ENCODE measurements at regions not wholly inside any gene's neighbourhood (a gene's known extent, or its start where the extent isn't known, plus 50 kb on each side); places are given as distances from the start of the nearest gene placed in this dataset.
A peak's percentile ranks its signal among the peaks of the same experiment; 100 is the strongest.
"Not testable (repeated sequence)": the region's sequence is repeated elsewhere in the genome, so short reads cannot be mapped to it uniquely, and the experiment has no call there.

DNA sequence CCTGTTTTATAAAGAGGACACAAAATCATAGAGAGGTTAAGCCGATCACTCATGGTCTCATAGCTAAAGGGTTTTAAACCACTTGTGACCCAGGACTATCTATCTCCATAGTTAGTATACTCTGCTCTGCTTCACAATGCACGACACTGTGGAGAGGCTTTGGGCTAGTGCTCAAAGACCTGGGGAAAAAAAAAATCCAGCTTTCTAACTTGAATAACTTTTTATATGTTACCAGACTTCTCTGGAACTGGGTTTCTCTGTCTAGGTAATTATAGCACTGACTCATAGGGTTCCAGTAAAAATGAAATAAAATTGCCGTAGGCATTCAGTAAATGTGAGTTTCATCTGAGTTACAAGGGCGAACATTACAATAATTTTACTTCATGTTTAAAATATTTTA is 273.7 kb upstream of the TECRL start:
- Histone ChIP-seq H3K4me1 (ENCODE audit: control insufficient read depth, insufficient read depth, low read length) (no peaks in the 10 kb centered on the region), H3K9me3 (ENCODE audit: control insufficient read depth, insufficient read depth, low read length) (no peaks in the 10 kb centered on the region), H3K27ac (ENCODE audit: low read depth, low read length) (no peak overlapping the region), H3K36me3 (ENCODE audit: control insufficient read depth, insufficient read depth, low read length) (no peaks in the 10 kb centered on the region), H3K27me3 (ENCODE audit: control insufficient read depth, insufficient read depth, low read length) (no peaks in the 10 kb centered on the region), H3K4me3 (ENCODE audit: low read depth, low read length) (no peak overlapping the region)
- WGBS (ENCODE audit: insufficient coverage): no CpG with 5 or more reads among the region's 4 CpGs
- no peak for DNase-seq (ENCODE audit: low read depth in 4 of 6, low spot score in 6 of 6)

DNA sequence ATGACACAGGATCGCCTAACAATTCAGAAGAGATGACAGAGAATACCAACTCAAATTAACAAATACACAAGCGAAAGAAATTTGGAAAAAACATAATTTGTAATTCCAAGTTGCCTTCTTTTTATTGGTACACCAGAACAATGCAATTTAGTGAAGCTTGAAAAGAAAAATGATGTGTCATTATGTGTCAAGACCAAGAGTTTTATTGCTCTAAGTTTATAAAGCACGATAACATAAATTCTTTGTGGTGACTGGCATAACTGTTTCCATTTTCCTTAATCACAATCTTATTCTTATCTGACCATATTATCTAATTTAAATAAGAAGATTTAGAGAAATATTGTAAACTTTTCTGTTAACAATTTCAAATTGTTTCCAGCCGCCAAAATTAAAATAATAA is 273.2 kb upstream of the TECRL start:
- Histone ChIP-seq H3K4me3 (ENCODE audit: low read depth, low read length) (no peak overlapping the region), H3K9me3 (ENCODE audit: control insufficient read depth, insufficient read depth, low read length) (no peaks in the 10 kb centered on the region), H3K27me3 (ENCODE audit: control insufficient read depth, insufficient read depth, low read length) (no peaks in the 10 kb centered on the region), H3K27ac (ENCODE audit: low read depth, low read length) (no peak overlapping the region), H3K36me3 (ENCODE audit: control insufficient read depth, insufficient read depth, low read length) (no peaks in the 10 kb centered on the region), H3K4me1 (ENCODE audit: control insufficient read depth, insufficient read depth, low read length) (no peaks in the 10 kb centered on the region)
- DNase-seq (ENCODE audit: low read depth in 4 of 6, low spot score in 6 of 6): no peak
- WGBS (ENCODE audit: insufficient coverage): no CpG with 5 or more reads among the region's 4 CpGs

- H3K27ac ChIP-seq (ENCODE audit: low read depth, low read length); H3K9me3 ChIP-seq (ENCODE audit: control insufficient read depth, insufficient read depth, low read length); H3K36me3 ChIP-seq (ENCODE audit: control insufficient read depth, insufficient read depth, low read length); DNase-seq (ENCODE audit: low read depth in 4 of 6, low spot score in 6 of 6); H3K27me3 ChIP-seq (ENCODE audit: control insufficient read depth, insufficient read depth, low read length); H3K4me1 ChIP-seq (ENCODE audit: control insufficient read depth, insufficient read depth, low read length); H3K4me3 ChIP-seq (ENCODE audit: low read depth, low read length): not testable (repeated sequence)
- no CpG with 5 or more reads among the region's 2 CpGs for WGBS (ENCODE audit: insufficient coverage)
These were observed 263.9 kb upstream of the TECRL start for GRCh38 chr4:64673121-64673520.

DNA sequence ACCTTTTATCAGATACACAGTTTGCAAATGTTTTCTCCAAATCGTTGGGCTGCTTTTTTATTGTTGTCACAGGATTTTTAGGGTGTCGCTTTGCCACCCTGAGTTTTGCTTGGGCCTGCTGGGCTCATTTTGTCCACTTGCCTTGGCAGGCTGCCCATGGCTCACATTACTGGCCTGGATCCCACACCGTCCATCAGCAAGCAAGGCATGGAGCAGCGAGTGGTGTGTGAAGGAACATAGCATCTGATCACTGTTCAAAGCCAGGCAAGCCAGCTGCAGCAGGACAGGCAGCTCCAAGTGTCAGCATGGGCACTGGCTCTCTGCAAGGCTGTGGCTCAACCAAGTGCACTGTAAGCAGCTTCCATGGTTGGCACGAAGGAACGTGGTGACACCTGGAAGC is 261.4 kb upstream of the TECRL start:
- Histone ChIP-seq H3K4me1 (ENCODE audit: control insufficient read depth, insufficient read depth, low read length) (no peaks in the 10 kb centered on the region), H3K36me3 (ENCODE audit: control insufficient read depth, insufficient read depth, low read length) (no peaks in the 10 kb centered on the region), H3K4me3 (ENCODE audit: low read depth, low read length) (no peak overlapping the region), H3K27ac (ENCODE audit: low read depth, low read length) (no peak overlapping the region), H3K9me3 (ENCODE audit: control insufficient read depth, insufficient read depth, low read length) (peaks cover 4% of the 10 kb centered on the region), H3K27me3 (ENCODE audit: control insufficient read depth, insufficient read depth, low read length) (no peaks in the 10 kb centered on the region)
- 67% methylated on average over 6 of the region's 6 CpGs for WGBS (ENCODE audit: insufficient coverage)
- DNase-seq (ENCODE audit: low read depth in 4 of 6, low spot score in 6 of 6): peak in 1 of 6 donors; percentile 12

- H3K27me3 ChIP-seq (ENCODE audit: control insufficient read depth, insufficient read depth, low read length): no peaks in the 10 kb centered on the region
- H3K4me3 ChIP-seq (ENCODE audit: low read depth, low read length): no peak overlapping the region
- no CpG with 5 or more reads among the region's 3 CpGs for WGBS (ENCODE audit: insufficient coverage)
- H3K36me3 ChIP-seq (ENCODE audit: control insufficient read depth, insufficient read depth, low read length): no peaks in the 10 kb centered on the region
- DNase-seq (ENCODE audit: low read depth in 4 of 6, low spot score in 6 of 6): no peak
- H3K9me3 ChIP-seq (ENCODE audit: control insufficient read depth, insufficient read depth, low read length): no peaks in the 10 kb centered on the region
- no peaks in the 10 kb centered on the region for H3K4me1 ChIP-seq (ENCODE audit: control insufficient read depth, insufficient read depth, low read length)
- no peak overlapping the region for H3K27ac ChIP-seq (ENCODE audit: low read depth, low read length)
These were observed 234.6 kb upstream of the TECRL start for GRCh38 chr4:64643841-64644240.

GRCh38 chr4:64642936-64643335 is 233.7 kb upstream of the TECRL start:
- H3K4me1 ChIP-seq (ENCODE audit: control insufficient read depth, insufficient read depth, low read length): no peaks in the 10 kb centered on the region
- H3K4me3 ChIP-seq (ENCODE audit: low read depth, low read length): no peak overlapping the region
- WGBS (ENCODE audit: insufficient coverage): no CpG with 5 or more reads among the region's 1 CpG
- no peaks in the 10 kb centered on the region for H3K9me3 ChIP-seq (ENCODE audit: control insufficient read depth, insufficient read depth, low read length)
- no peaks in the 10 kb centered on the region for H3K36me3 ChIP-seq (ENCODE audit: control insufficient read depth, insufficient read depth, low read length)
- no peak overlapping the region for H3K27ac ChIP-seq (ENCODE audit: low read depth, low read length)
- no peaks in the 10 kb centered on the region for H3K27me3 ChIP-seq (ENCODE audit: control insufficient read depth, insufficient read depth, low read length)
- DNase-seq (ENCODE audit: low read depth in 4 of 6, low spot score in 6 of 6): peak in 3 of 6 donors; percentile 1 to 67 (median 9)

DNA sequence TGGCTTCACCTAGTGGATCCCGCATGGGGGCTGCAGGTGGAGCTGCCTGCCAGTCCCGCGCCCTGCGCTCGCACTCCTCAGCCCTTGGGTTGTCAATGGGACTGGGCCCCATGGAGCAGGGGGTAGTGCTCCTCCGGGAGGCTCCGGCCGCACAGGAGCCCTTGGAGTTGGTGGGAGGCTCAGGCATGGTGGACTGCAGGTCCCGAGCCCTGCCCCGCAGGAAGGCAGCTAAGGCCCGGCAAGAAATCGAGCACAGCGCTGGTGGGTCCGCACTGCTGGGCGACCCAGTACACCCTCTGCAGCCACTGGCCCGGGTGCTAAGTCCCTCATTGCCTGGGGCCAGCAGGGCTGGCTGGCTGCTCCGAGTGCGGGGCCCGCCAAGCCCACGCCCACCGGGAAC is 231.2 kb upstream of the TECRL start:
- not testable (repeated sequence) for DNase-seq (ENCODE audit: low read depth in 4 of 6, low spot score in 6 of 6); H3K36me3 ChIP-seq (ENCODE audit: control insufficient read depth, insufficient read depth, low read length); H3K27ac ChIP-seq (ENCODE audit: low read depth, low read length); H3K4me3 ChIP-seq (ENCODE audit: low read depth, low read length); H3K4me1 ChIP-seq (ENCODE audit: control insufficient read depth, insufficient read depth, low read length); H3K27me3 ChIP-seq (ENCODE audit: control insufficient read depth, insufficient read depth, low read length); H3K9me3 ChIP-seq (ENCODE audit: control insufficient read depth, insufficient read depth, low read length)
- WGBS (ENCODE audit: insufficient coverage): 94% methylated on average over 19 of the region's 21 CpGs

DNA sequence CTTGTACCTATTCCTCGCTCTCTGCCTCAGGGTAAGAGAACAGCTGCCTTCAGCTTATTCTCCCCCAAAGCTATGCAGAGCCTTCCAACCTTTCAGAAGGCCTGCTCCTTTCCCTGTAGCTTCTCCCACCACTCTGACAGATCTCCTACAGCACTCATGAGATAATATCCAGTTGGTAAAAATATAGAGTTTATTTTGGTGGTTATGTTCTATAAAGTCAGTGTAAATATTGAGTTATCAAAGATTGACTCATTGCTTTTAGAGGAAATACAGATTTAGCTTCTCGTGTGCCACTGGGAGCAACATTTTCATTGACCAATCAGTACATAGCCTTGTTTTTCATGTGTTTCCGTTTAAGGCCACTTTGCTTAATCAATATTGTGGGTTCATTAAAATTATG is 216.2 kb upstream of the TECRL start:
- Histone ChIP-seq H3K4me3 (ENCODE audit: low read depth, low read length) (no peak overlapping the region), H3K9me3 (ENCODE audit: control insufficient read depth, insufficient read depth, low read length) (no peaks in the 10 kb centered on the region), H3K4me1 (ENCODE audit: control insufficient read depth, insufficient read depth, low read length) (no peaks in the 10 kb centered on the region), H3K36me3 (ENCODE audit: control insufficient read depth, insufficient read depth, low read length) (no peaks in the 10 kb centered on the region), H3K27me3 (ENCODE audit: control insufficient read depth, insufficient read depth, low read length) (no peaks in the 10 kb centered on the region), H3K27ac (ENCODE audit: low read depth, low read length) (no peak overlapping the region)
- no peak for DNase-seq (ENCODE audit: low read depth in 4 of 6, low spot score in 6 of 6)
- 83% methylated on average over 1 of the region's 3 CpGs for WGBS (ENCODE audit: insufficient coverage)

DNA sequence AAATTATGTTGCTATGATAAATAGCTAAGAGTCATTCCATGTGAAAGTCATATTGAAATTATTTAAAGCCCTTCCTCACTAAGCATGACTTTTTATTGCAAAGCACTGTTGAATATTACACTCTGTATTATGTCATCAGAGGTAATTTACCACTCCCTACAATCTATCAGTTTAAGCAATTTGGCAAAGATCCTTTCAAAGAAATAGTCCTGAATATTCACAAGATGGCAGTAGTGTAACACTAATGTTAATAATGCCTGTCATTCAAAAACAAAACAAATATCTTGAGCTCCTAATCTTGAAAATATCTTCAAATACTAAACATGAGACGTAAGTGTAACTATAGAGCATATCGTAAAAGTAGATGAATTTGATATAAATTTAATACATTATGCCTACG is 208.6 kb upstream of the TECRL start:
- no CpG with 5 or more reads among the region's 3 CpGs for WGBS (ENCODE audit: insufficient coverage)
- Histone ChIP-seq H3K9me3 (ENCODE audit: control insufficient read depth, insufficient read depth, low read length) (no peaks in the 10 kb centered on the region), H3K36me3 (ENCODE audit: control insufficient read depth, insufficient read depth, low read length) (no peaks in the 10 kb centered on the region), H3K4me1 (ENCODE audit: control insufficient read depth, insufficient read depth, low read length) (no peaks in the 10 kb centered on the region), H3K27me3 (ENCODE audit: control insufficient read depth, insufficient read depth, low read length) (no peaks in the 10 kb centered on the region), H3K27ac (ENCODE audit: low read depth, low read length) (no peak overlapping the region), H3K4me3 (ENCODE audit: low read depth, low read length) (no peak overlapping the region)
- DNase-seq (ENCODE audit: low read depth in 4 of 6, low spot score in 6 of 6): peak in 5 of 6 donors; percentile 9 to 81 (median 22)

DNA sequence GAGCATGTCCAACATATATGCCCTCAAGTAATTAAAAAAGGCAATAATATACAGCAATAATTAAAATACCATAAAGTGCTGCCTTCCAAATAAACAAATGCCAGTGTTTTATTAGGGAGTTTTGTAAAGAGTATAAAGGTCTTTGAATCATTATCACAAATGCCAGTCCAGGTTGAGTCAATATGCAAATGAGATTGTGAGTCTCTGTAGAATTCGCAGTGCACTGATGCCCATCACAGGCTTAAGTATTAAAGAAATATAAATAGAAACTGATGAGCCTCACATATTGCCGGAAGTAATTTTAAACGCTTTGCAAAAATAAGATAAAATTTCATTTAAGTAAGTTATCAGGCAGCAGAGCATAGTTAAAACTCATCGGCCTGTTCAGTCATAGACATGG is 205.0 kb upstream of the TECRL start:
- no peaks in the 10 kb centered on the region for H3K36me3 ChIP-seq (ENCODE audit: control insufficient read depth, insufficient read depth, low read length)
- no peaks in the 10 kb centered on the region for H3K4me1 ChIP-seq (ENCODE audit: control insufficient read depth, insufficient read depth, low read length)
- no peaks in the 10 kb centered on the region for H3K9me3 ChIP-seq (ENCODE audit: control insufficient read depth, insufficient read depth, low read length)
- DNase-seq (ENCODE audit: low read depth in 4 of 6, low spot score in 6 of 6): peak in 1 of 6 donors; percentile 38
- H3K27me3 ChIP-seq (ENCODE audit: control insufficient read depth, insufficient read depth, low read length): no peaks in the 10 kb centered on the region
- no CpG with 5 or more reads among the region's 4 CpGs for WGBS (ENCODE audit: insufficient coverage)
- no peak overlapping the region for H3K4me3 ChIP-seq (ENCODE audit: low read depth, low read length)
- H3K27ac ChIP-seq (ENCODE audit: low read depth, low read length): no peak overlapping the region
